OCI-LY7 (cell line): ENCODE measurements at regions not wholly inside any gene's neighbourhood (a gene's known extent, or its start where the extent isn't known, plus 50 kb on each side); places are given as distances from the start of the nearest gene placed in this dataset.

Experiments used
- BruUV-seq: library from RNA; stranded (reverse); fragments of 400-500 nt; replicated peaks from 2 replicates; lab custom pipeline; 2021; lab: Mats Ljungman, UMichigan
- CTCF ChIA-PET: fragments of 300-600 bp; sonication (Branson Sonifier 250); formaldehyde crosslinking; loops from one replicate; lab custom pipeline; 2022; ENCODE audit warnings: antibody characterized with exemption; ENCODE audit not compliant: unreplicated experiment; lab: Charles Lee
- POLR2A ChIA-PET: fragments of 300-600 bp; sonication (Branson Sonifier 250); formaldehyde crosslinking; loops from one replicate; lab custom pipeline; 2022; ENCODE audit warnings: antibody characterized with exemption; lab: Charles Lee
- DNase-seq: peaks from one replicate; pipeline ENCODE4 v3.0.0-alpha.2; 2015; ENCODE audit warnings: low spot score
- H2AFZ ChIP-seq: fragments of 200-600 bp; sonication (generic), shearing (Covaris generic); 2 replicates; pipeline ENCODE4 v1.6.1; 2014; ENCODE audit warnings: mild to moderate bottlenecking, antibody characterized with exemption, low read length, moderate library complexity
- H3K27ac ChIP-seq: fragments of 200-600 bp; sonication (generic); 2 replicates; pipeline ENCODE4 v1.5.1; 2014; ENCODE audit warnings: mixed run types, low read depth, mild to moderate bottlenecking, moderate library complexity, low read length, inconsistent platforms; ENCODE audit not compliant: poor library complexity, severe bottlenecking
- H3K36me3 ChIP-seq: fragments of 200-600 bp; sonication (generic); 2 replicates; pipeline ENCODE4 v1.6.1; 2014; ENCODE audit warnings: mild to moderate bottlenecking, antibody characterized with exemption, low read length, moderate library complexity, mixed read lengths; ENCODE audit not compliant: insufficient read depth
- H3K4me1 ChIP-seq: fragments of 200-600 bp; sonication (generic); 2 replicates; pipeline ENCODE4 v1.5.1; 2014; ENCODE audit warnings: mild to moderate bottlenecking, low read length; ENCODE audit not compliant: insufficient read depth, poor library complexity, severe bottlenecking
- H3K4me2 ChIP-seq: fragments of 200-600 bp; sonication (generic); 2 replicates; pipeline ENCODE4 v1.6.1; 2014; ENCODE audit warnings: mild to moderate bottlenecking, low read length
- H3K4me3 ChIP-seq: fragments of 200-600 bp; sonication (generic); 2 replicates; pipeline ENCODE4 v1.5.1; 2014; ENCODE audit warnings: mild to moderate bottlenecking, low read depth, low read length; ENCODE audit not compliant: poor library complexity, severe bottlenecking
- H3K79me2 ChIP-seq: fragments of 200-600 bp; sonication (generic); 2 replicates; pipeline ENCODE4 v1.6.1; 2016; ENCODE audit warnings: low read depth, mild to moderate bottlenecking, low read length, moderate library complexity, mixed read lengths; ENCODE audit not compliant: insufficient read depth
- H3K9me2 ChIP-seq: fragments of 200-600 bp; sonication (generic); 2 replicates; pipeline ENCODE4 v1.6.1; 2016; ENCODE audit warnings: mild to moderate bottlenecking, low read length, mixed read lengths; ENCODE audit not compliant: insufficient read depth
- H3K9me3 ChIP-seq: fragments of 200-600 bp; sonication (generic); 2 replicates; pipeline ENCODE4 v1.6.1; 2014; ENCODE audit warnings: mild to moderate bottlenecking, mixed run types, low read length, mixed read lengths
- H4K20me1 ChIP-seq: fragments of 200-600 bp; sonication (generic); 2 replicates; pipeline ENCODE4 v1.6.1; 2014; ENCODE audit warnings: mild to moderate bottlenecking, antibody characterized with exemption, low read length, moderate library complexity, mixed read lengths; ENCODE audit not compliant: insufficient read depth
- CTCF ChIP-seq: fragments of 200-600 bp; sonication (generic); conservative IDR thresholded peaks from 2 replicates; pipeline ENCODE4 v1.5.1; 2014; ENCODE audit warnings: mild to moderate bottlenecking, antibody characterized with exemption, low read length, moderate library complexity, mixed read lengths
- EZH2phosphoT487 ChIP-seq: fragments of 200-600 bp; sonication (generic); IDR thresholded peaks from 2 replicates; pipeline ENCODE4 v1.6.1; 2018; ENCODE audit warnings: low read depth, borderline replicate concordance, mild to moderate bottlenecking, mixed run types, antibody characterized with exemption, low read length, moderate library complexity, mixed read lengths
- intact Hi-C: fragments of 100-400 bp; cut with micrococcal nuclease; formaldehyde crosslinking; loops from one replicate; pipeline ENCODE4 v1.10.0; 2022; ENCODE audit not compliant: unreplicated experiment

- H4K20me1 ChIP-seq, result no peaks in the 10 kb centered on the region
- H3K4me3 ChIP-seq, result no peak overlapping the region
- DNase-seq, result peak; percentile 43
- H3K9me3 ChIP-seq, result no peaks in the 10 kb centered on the region
- no TSS peak for BruUV-seq
- no peak overlapping the region for H2AFZ ChIP-seq
- peak; percentile 87 for TF ChIP-seq CTCF
- no peak for TF ChIP-seq EZH2phosphoT487
- POLR2A ChIA-PET, result interaction anchor here (0.7 kb wide), 1 partner anchor 1322 kb away, joined by 4 read pairs; no protein-coding TSS in a partner anchor
- H3K27ac ChIP-seq, result no peak overlapping the region
- no peaks in the 10 kb centered on the region for H3K79me2 ChIP-seq
- H3K36me3 ChIP-seq, result no peaks in the 10 kb centered on the region
- no peak overlapping the region for H3K4me2 ChIP-seq
- H3K9me2 ChIP-seq, result no peaks in the 10 kb centered on the region
- intact Hi-C loops, result no loop called here
- CTCF ChIA-PET, result no interaction called here
- no peaks in the 10 kb centered on the region for H3K4me1 ChIP-seq
Measured at GRCh38 chr14:43894534-43894933, 612.5 kb downstream of the FSCB start.

- intact Hi-C loops, result no loop called here
- no TSS peak for BruUV-seq
- TF ChIP-seq EZH2phosphoT487, result no peak
- TF ChIP-seq CTCF, result no peak
Measured at GRCh38 chr14:43887523-43887922, 619.6 kb downstream of the FSCB start.

GRCh38 chr14:43877351-43877960 lies 629.6 kb downstream of the FSCB start:
- no TSS peak for BruUV-seq
- H3K36me3 ChIP-seq, result no peaks in the 10 kb centered on the region
- H3K4me3 ChIP-seq, result no peak overlapping the region
- no peaks in the 10 kb centered on the region for H4K20me1 ChIP-seq
- intact Hi-C loops, result no loop called here
- H3K79me2 ChIP-seq, result no peaks in the 10 kb centered on the region
- no peak overlapping the region for H3K4me2 ChIP-seq
- no peaks in the 10 kb centered on the region for H3K4me1 ChIP-seq
- no peaks in the 10 kb centered on the region for H3K9me2 ChIP-seq
- POLR2A ChIA-PET, result interaction anchor here (1.2 kb wide), 1 partner anchor 35 kb away, joined by 3 read pairs; no protein-coding TSS in a partner anchor
- CTCF ChIA-PET, result no interaction called here
- no peaks in the 10 kb centered on the region for H3K9me3 ChIP-seq
- TF ChIP-seq EZH2phosphoT487, result no peak
- no peak for TF ChIP-seq CTCF
- no peak overlapping the region for H3K27ac ChIP-seq
- no peak for DNase-seq
- no peak overlapping the region for H2AFZ ChIP-seq

More at GRCh38 chr14:43887523-43887922, 619.6 kb downstream of the FSCB start:
- ChIA-PET CTCF (no interaction called here), POLR2A (interaction anchor here (1.1 kb wide), 1 partner anchor 29 kb away, joined by 3 read pairs; no protein-coding TSS in a partner anchor)
- no peak overlapping the region for H3K27ac ChIP-seq
- no peaks in the 10 kb centered on the region for H3K79me2 ChIP-seq
- no peaks in the 10 kb centered on the region for H3K9me3 ChIP-seq
- no peaks in the 10 kb centered on the region for H3K36me3 ChIP-seq
- H4K20me1 ChIP-seq, result no peaks in the 10 kb centered on the region
- H2AFZ ChIP-seq, result no peak overlapping the region
- H3K4me3 ChIP-seq, result no peak overlapping the region
- H3K9me2 ChIP-seq, result no peaks in the 10 kb centered on the region
- no peak overlapping the region for H3K4me2 ChIP-seq
- DNase-seq, result no peak
- H3K4me1 ChIP-seq, result no peaks in the 10 kb centered on the region
